GM19395 (cell line): ENCODE measurements at regions not wholly inside any gene's neighbourhood (a gene's known extent, or its start where the extent isn't known, plus 50 kb on each side); places are given as distances from the start of the nearest gene placed in this dataset.
A peak's percentile ranks its signal among the peaks of the same experiment; 100 is the strongest.

Experiments
- ATAC-seq: cut with Tn5 transposase; IDR thresholded peaks from one replicate; pipeline ENCODE4 v1.9.1; 2021; ENCODE audit warnings: mild to moderate bottlenecking, moderate library complexity; ENCODE audit not compliant: unreplicated experiment

DNA sequence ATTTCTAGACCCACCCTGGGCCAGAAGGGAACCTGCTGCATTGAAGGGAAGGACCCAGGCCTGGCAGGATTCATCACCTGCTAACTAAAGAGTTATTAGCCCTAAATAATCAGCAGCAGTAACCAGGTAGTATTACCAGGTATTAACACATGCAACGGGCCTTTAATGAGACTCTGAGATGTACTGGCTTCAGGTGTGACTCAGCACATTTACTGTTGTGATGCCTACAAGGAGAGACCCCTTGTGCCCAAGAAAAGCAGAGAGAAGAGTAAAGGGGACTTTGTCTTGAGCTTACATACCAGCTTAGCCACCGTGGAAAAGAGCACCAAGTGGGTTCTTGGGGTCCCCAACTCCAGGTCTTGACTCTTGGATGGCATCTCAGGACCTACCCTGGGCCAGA, 243.1 kb upstream of the SLC39A10 start:
- no peak for ATAC-seq

DNA sequence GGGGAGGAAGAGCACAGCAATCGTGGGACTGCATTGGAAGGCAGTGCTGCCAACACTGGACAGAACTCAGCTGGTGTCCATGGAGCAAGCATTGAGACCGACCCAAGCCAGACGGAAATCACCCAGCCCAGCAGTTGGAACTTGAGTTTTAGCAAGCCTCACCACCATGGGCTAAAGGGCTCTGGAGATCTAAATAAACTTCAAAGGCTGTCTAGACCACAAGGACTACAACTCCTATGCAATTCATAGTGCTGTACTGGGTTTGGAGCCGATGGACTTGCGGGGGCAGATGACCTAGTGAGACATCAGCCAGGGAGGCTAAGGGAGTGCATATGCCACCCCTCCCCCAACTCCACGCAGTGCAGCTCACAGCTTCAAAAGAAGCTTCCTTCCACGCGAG, 243.6 kb upstream of the SLC39A10 start:
- no peak for ATAC-seq

DNA sequence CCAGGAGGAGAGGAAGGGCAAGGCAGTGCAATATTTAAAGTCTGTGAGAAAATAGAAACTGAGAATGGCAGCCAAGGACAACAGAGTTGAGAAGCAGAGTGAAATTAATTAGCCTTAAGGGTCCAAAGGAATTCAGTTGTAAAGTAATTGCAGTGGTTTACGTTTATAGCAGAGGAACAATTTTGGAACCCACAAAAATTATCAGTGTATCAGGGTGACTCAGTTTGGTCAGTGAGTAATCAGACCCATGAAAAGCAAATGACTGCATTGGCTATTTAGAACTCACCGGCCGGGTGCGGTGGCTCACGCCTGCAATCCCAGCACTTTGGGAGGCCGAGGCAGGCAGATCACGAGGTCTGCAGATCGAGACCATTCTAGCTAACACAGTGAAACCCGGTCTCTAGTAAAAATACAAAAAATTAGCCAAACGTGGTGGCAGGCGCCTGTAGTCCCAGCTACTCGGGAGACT, 245.8 kb upstream of the SLC39A10 start:
- no peak for ATAC-seq

DNA sequence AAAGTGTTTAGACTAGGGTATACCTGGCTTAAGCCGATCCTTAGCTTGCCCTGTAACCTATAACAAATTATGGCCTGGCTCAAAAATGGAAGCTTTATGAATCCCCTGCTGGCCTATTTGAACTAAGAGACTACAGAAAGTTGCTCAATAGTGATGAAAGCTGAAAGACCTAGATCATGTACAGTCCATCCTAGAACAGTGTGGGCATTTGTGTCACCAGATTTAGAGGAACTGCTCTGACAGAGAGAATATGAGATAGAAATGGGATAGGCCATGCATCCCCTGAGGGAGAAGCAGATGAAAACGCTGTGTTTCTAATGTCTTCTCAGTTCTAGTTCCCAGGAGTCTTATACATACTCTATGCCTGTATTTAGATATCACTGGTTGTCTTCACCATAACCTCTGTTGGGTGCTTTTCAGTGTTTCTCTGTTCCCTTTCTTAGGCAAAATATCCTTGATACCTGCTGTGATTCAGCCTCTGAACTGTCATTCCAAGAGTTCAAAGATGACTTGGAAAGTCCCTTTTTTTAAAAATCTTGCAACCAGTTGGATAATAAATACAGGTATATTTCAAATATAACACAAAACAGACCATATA, 246.9 kb upstream of the SLC39A10 start:
- peak; percentile 55 for ATAC-seq

DNA sequence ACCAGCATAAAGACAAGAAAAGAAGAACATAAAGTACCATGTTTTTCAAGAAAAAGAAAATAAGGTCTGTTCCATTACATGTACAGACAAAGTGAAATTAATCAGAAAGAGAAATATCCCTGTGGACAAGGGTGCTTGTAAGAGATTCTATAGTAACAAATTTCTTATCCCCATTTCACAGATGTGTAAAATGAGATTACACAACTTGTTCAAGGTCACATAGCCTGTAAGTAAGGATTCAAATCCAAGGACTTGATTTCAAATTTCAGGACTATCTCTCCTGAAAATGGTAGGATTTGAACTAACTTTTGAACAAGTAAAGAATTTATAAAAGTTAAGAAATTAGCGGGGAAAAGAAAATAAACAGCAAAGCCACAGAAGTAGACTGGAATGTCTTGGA, 248.2 kb upstream of the SLC39A10 start:
- no peak for ATAC-seq

DNA sequence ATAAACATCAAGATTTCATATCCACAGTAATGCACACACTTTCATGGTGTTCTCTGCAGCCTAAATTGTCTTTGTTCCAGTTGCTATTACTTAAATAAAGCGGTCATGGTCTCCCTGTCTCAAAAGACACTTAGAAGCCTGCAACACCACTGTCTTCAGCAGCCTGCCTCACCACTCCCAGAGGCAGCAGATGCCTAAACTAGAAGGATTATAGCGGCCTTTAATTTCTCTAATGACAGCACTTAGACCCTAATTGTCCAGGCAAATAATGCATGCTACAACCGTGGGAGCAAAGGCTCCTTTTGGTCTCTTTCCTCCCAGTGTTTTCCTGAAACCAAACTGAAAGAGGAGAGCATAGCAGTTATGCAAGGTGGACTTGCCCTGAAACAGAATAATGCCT, 248.8 kb upstream of the SLC39A10 start:
- ATAC-seq, result no peak

DNA sequence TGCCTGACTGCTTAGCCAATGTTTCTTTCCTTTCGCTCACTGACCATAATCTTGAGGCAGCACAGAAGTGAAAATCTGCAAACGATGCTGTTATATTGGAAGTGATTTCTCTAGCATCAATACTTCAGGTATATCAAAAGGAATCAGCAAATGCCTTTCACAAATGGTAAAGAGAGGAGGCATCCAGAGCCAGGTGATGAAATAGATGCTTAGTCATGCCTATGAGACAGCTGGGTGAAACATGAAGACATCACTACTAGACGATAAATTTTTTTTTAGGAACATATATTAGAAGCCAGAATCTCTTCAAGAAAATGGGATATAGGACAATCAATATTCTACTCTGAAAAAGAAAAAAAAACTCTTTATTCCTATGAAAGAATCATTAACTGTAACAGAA, 249.2 kb upstream of the SLC39A10 start:
- ATAC-seq, result no peak

DNA sequence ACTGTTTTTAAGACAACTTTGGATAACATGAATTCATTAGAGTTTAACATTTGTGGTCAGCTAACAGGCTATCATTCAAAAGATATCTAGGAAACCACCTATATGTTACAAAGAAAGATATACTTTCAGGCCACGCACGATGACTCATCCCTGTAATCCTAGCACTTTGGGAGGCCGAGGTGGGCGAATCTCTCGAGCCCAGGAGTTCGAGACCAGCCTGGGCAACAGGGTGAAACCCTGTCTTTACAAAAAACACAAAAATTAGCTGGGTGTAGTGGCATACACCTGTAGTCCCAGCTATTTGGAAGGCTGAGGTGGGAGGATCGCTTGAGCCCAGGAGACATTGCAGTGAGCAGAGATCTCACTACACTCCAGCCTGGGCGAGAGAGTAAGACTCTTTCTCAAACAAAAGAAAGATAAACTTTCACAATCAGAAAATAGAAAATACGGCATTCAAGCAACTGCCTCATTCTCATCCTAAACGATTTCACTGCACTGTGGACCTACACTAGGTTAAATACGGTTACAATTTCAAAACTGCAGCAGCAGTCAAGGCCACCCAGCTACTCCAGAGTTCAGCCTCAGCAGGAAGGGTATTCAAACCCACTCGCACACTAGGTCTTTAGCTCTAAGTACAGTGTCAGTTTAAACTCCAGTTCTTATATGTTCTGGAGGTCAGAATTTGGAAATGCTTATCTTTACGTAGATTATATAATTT, 250.0 kb upstream of the SLC39A10 start:
- no peak for ATAC-seq

DNA sequence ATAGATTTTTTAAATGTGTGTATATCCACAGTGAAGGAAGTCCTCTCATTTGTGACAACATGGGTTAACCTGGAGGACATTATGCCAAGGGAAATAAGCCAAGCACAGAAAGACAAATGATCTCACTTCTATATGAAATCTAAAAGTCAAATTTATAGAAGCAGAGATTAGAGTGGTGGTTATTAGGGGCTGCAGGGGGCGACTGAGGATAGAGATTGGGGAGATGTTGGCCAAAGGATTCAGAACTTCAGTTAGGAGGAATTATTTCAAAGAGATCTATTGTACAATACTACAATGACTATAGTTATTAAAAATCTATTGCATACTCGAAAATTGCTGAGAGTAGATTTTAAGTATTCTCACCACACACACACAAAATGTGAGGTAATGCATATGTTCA, 252.4 kb upstream of the SLC39A10 start:
- ATAC-seq, result no peak

DNA sequence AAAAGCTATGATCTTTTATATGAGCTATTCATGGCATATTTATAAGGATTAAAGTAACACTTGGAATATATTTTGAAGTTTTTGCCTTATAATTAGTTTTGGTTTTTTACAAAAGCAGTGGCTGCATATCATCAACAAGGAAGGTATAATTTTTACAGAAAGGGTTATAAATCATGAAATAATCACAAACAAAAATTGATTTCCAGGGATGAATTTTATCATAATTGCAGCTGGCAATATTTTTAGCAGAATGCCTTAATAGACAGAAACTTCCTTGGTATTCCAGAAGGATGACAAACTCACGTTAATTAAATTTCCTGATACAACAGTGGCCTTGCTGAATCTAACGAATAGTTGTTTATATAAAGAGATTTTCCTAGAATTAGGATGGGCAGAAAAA, 260.5 kb upstream of the SLC39A10 start:
- no peak for ATAC-seq

DNA sequence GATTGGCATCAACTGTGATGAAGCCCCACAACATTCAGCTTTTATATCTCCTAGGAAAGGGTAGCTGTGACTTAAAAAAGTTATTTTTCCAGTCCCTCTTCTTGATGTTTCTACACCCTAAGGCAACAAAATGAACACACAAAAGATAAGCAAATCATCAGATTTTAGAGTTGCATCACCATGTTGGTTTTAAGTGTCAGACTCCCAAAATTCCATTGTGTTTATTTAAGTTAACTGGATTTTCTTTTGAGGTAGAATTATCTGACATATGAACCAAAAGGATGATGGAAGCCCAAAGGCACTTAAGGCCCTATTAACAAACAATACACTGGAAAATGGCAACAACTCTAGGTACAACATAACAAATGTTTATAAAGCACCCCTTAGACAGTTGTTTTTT, 261.7 kb upstream of the SLC39A10 start:
- no peak for ATAC-seq

DNA sequence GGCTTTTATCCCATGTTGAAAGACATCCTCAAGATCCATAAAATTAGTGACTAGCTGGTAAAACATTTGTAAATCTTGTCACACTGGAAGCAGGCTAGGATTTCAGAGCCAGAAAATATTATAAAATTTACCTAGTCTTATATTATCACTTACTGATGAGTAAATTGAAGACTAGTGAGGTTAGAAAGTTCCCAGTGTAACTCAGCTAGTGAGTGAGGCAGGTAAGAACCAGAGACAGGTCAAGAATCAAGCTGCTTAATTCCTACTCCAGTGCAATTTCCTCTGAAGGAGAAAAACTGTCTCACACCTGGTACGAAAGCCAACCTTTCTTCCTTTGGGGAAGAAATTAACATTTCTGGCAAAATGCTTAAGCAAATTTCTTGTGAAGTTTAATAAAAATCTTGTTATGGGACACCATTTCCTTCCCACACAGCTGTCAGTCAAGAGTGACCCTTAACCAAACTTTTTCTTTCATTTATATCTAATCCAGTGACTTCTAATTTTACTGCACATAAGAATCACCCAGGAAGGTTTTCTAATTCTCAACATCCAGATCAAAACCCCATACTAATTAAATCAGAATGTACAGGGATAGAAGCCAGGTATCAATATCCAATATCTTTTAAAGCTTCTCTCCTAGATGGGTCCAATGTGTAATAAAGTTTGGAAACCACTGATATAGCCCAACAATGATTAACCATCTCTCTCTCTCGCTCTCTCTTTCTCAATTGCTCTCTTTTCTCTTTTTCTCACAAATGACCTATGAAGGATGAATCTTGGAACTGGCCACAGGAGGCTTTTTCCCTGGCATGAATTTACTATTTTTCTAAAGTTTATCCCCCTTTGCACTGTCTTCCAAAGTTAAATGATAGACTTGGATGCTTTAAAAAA, 264.3 kb upstream of the SLC39A10 start:
- peak; percentile 59 for ATAC-seq

DNA sequence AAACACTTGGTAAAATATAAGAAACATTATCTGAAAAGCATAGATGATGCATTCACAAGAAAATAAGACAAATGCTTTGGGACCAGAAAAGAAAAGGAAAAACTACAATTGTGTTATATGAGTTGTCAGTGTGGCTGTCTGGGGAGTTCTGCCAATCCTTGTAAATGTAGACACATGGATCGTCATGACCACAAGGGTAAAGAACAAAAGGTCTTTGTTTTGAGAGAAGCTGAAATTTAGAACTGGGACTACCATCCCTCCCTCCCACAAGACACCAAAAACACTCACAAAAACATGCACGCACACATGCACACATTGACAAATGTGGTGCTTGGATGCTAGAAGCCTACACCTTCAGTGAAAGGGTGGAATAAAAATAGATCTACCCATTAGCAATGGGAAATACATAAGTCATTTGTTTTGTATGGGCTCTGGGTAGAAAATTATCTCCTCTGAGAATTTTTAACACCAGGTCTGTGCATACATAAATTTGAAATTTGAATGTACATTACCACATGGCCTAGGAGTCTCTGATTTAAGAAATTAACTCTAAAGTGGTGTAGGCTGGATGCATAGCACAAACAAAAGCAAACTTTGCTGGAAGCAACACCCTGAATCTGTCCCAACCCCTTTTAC, 266.2 kb upstream of the SLC39A10 start:
- no peak for ATAC-seq

DNA sequence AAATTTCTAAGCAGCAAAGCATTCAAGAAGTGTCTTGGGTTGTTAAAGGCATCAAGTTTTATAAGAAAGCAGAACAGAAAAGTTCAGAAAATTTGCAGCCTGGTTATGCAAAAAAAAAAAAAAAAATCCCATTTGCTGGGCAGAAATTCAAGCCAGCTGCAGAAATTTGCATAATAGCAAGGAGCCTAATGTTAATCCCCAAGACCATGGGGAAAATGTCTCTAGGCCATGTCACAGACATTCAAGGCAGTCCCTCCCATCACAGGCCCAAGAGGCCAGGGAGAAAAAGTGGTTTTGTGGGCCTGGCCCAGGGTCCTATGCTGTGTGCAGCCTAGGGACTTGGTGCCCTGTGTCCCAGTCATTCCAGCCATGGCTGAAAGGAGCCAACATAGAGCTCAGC, 269.0 kb upstream of the SLC39A10 start:
- ATAC-seq, result no peak

DNA sequence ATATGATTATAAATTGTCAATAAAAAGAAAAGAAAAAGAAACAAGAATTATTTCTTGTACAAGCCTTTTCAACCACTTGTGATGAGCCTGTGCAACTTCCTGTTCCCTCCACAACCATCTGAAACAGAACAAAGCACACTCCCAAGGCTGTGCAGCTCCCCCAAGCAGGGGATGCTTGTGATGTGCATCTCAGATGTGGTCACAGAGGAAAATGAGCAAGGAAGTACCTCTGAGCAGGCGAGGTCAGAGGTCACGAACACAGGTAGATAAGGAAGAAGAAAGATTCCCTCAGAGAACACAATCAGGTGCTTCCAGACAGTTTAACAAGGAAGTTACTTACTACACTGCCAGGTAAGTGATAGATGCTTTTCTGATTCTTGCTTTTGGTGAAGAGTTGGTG, 274.8 kb upstream of the SLC39A10 start:
- peak; percentile 77 for ATAC-seq

DNA sequence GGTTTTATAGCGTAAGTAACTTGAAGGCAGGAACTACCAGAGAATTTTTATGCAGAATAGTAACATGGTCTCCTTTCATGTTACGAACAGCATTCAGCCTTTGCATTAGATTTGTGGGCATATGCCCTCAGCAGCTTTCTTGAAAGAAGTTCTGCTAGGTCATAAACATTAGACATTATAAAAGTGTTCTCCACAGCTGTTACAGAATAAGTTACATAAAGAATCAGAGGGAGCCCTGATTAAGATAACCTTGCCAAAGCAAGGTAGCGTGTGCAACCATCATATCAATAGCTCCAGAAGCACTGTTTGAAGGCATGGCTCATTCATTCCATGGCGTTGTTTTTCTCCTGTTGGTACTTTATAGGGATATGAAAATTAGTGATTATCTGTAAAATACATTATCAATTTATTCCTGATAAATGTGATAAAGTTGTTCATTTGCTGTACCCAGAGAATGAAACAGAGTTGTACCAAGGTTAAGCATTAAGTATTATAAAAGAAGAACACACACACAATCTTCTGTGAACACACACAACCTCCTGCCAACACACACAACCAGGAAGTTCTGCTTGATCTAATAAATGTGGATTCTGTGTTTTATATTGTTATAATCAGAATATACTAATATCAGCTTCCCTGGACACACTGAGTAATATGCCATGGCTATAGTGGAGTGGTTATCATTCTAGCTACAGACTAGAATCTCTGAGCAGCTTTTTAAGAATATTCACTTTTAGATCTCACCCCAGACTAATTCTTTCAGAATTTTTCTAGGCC, 286.7 kb upstream of the SLC39A10 start:
- ATAC-seq, result no peak

DNA sequence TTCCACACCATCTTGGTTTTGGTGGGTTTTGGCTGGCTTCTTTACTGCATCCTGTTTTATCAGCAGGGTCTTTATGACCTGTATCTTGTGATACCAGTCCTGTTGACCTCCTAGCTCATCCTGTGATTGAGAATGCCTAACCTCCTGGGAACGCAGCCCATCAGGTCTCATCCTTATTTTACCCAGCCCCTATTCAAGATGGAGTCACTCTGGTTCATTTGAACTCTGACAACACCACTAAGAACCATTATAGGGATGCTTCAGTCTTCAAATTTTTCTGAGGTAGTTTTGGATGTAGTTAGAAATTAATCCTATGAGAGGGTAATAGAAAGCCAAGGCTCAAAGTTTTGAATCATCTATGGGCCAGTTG, 287.8 kb upstream of the SLC39A10 start:
- ATAC-seq, result no peak

DNA sequence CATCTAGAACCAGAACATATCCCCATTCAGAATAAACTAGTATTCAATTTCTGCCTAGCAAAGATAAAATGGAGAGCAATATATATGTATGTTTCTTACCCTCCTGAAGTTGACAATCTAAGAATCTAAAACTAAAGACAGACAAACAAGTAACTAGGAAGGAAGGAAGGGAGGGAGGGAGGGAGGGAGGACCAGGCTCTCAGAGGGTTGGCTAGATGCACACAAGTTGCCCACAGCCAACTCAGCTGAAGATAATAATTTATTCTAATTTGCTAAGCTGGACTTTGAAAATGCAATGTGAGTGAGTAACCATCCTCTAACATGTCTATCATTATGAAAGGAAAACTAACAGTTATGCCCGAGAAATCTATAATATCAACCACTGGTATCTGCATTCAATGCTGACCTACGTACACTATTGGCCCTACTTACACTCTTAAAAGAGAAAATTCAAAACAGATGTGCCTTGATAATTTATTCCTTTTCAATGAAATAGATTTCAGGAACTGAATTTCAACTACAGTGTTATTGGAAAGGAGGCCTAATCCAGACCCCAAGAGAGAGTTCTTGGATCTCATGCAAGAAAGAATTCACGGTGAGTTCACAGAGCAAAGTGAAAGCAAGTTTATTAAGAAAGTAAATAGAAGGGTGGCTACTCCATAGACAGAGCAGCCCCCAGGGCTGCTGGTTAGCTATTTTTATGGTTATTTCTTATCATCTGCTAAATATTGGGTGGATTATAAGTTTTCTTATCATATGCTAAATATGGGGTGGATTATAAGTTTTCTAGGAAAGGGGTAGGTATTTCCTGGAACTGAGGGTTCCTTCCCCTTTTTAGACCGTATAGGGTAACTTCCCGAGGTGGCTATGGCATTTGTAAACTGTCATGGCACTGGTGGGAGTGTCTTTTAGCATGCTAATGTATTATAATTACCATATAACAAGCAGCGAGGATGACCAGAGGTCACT, 288.5 kb upstream of the SLC39A10 start:
- ATAC-seq, result no peak

DNA sequence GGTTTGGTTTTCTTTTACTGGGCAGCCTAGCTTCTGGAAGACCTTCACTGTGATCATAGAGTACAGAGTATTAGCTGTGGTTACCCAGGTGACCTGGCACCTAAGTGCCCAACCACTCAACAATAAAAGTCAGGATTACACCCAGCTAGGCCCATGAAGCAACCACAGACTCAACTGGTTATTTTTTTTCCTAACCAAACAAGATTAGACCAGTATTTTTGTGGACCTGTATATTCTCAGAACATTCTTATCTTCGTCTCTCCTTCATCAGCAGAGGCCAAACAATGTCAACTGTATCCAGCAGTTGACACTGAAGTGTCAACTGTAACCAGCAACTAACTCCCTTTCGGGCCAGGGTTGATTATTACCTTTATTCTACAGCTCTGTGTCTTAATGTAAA, 289.2 kb upstream of the SLC39A10 start:
- ATAC-seq, result no peak
